RKO (cell line): ENCODE measurements at regions not wholly inside any gene's neighbourhood (a gene's known extent, or its start where the extent isn't known, plus 50 kb on each side); places are given as distances from the start of the nearest gene placed in this dataset.

ENCODE experiments used
- DNase-seq: peaks from one replicate; pipeline ENCODE4 v3.0.0-alpha.2; 2016; ENCODE audit warnings: low spot score

DNA sequence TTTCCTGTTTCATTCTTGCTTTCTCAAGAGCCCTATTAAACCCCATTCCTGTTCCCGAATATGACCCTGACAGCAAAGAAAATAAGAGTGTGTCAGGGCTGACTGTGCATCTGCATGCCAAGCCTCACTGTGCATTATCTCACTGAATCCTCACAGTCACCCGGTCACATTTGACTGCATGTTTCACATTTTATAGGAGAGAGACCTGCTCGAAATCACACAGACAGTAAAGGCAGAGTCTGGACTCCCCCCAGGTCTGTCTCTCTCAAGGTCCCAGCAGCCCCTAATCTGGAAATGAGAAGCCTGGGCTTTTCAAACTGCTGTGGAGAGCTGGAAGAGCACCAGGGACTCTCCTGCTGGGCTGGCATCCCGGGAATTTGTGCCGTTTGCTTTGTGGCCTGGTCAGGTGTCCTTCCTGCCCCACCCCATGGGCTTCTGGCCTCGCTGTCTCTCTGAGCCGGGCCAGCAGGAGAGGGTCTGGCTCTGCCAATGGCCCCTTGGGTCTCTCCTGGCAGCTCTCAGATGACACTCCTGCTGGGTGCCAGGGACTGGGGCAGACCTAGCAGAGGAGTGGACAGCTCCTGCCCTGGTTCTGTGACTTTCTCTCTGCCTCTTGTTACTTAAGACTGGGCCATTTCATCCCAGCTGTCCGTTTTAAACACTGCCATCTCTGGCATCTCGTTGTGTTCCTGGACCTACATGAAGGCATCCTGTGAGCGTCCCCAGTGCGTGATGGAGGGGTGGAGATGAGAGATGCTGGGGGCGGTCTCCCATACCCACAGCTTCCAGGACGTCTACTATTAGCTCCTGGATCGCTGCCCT is 173.6 kb downstream of the ARHGAP12 start:
- peak; percentile 28 for DNase-seq

DNA sequence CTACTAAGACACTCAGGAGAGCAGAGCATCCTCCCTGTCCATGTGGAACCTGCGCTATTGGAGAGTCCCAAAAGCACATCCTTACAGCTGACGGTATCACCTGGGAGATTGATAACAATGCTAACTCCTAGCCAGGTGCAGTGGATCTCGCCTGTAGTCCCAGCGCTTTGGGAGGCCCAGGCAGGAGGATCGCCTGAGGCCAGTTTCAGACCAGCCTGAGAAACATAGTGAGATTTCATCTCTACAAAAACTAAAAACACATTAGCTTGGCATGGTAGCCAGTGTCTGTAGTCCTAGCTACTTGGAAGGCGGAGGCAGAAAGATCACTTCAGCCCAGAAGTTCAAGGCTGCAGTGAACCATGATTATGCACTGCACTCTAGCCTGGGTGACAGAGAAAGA is 174.9 kb downstream of the ARHGAP12 start:
- DNase-seq: no peak

DNA sequence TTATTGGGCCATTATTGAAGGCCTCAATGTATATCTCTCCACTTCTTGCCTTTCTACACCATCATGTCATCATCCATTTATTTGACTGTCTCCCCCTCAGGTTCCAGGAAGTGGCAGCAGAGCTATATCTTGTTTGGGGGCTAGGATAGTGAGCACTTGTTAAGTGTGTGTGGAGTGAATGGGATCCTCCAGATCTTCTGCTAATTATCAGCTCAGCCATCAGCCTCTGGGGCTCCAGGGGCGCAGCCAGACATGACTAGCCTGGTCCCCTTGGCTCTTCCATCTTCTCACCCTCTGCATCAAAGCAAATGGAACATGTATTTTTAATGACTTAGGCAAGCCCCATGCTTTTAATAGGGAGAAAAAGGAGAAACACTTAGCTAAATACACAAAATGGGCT is 176.5 kb downstream of the ARHGAP12 start:
- DNase-seq: no peak

DNA sequence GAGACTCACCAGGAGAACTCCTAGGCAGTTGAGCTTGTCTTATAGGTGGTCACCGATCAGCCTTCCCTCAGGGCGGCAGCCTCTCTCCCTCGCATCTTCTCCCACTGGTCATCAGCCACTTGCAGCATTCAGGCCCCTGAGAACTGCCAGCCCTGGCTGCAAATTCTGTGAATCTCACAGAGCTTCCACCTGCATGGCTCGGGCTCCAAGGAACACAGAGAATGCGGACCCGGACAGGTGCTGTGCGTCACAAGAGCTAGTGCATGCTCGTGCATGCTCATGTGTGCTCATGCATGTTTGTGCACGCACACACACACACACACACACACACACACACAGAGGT is 176.9 kb downstream of the ARHGAP12 start:
- DNase-seq: no peak

DNA sequence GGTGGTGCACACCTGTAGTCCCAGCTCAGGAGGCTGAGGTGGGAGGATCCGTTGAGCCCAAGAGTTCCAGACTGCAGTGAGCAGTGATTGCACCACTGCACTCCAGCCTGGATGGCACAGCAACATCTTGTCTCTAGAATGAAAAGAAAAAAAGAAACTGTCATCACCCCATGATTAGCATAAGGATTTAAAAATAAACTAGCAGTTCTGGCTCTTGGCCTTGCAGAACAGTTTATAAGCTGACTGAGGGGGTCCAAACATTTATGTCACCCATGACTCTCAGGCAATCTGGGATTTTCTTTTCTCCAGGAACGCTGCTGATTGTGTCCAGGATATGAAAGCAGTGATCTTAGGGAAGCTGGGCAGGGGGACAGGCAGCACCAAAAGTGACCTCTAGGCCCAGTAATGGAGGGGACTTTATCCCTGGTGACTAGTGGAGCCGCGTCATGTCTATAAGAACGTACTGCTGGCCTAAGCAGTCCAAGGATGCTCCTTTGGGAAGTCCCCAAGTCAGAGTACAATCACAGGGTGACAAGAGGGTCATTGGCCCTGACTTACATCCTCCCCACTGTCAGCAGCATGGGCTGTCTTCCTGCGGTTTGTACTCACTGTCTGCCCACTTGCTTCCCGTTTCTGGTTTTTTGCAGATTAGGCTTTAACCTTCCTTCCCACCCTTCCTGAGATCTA is 177.4 kb downstream of the ARHGAP12 start:
- no peak for DNase-seq

DNA sequence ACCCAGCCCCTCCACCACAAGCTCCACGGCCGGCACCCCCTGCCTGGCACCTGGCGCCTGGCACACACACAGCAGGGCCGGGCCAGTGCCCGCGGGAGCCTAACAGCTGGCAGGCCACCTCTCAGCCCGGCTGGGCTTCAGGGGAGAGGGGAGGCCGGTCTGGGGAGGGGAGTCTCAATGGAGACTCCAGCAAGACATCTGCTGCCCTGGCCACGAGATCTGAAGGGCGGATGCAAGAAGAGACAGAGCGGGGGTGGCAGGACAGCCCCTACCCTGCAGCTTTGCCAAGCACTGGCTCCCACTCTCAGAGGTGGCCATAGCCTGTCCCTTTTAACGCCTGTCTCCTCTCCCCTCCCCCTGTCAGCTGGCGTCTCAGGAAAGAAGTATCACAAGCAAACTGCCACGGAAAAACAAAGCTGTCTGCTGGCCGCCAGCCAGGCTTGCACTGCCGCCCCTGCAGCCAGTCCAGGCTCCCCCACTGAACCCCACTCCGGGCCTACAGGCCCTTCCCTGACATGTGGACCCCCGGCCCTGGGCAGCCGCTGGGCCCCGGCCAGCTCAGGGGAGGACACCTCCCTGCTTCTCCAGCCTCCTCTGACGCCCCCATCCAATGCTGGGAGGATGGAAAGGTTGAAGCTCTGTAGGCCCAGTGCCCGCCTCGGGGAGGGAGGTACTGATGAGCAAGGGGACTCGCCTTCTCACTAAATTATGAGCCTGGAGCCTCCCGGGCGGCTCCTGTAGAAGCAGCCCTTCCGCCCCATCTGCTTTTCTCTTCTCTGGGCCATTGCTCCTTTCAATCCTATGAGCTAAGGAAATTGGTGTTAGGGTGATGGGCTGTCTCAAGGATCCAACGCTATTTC is 178.4 kb downstream of the ARHGAP12 start:
- DNase-seq: no peak

DNA sequence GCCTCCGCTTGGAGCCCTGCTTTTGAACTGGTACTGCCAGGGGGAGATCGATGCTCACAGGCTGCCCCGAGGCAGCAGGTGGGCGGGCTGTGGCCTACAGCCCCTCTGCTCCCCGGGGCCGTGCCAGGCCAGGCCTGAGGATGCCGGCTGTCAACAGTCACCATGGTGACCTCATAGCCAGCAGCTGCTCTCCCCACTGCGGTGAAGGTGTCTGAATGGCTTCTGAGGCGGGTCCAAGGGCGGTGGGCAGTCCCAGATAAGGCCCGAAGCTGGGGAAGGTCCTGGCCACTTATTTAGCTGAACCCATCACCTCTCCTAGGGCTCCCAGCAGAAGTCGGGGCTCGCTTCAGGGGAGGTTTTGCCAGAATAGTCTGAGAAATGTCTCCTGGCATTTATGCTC is 179.3 kb downstream of the ARHGAP12 start:
- DNase-seq: no peak

DNA sequence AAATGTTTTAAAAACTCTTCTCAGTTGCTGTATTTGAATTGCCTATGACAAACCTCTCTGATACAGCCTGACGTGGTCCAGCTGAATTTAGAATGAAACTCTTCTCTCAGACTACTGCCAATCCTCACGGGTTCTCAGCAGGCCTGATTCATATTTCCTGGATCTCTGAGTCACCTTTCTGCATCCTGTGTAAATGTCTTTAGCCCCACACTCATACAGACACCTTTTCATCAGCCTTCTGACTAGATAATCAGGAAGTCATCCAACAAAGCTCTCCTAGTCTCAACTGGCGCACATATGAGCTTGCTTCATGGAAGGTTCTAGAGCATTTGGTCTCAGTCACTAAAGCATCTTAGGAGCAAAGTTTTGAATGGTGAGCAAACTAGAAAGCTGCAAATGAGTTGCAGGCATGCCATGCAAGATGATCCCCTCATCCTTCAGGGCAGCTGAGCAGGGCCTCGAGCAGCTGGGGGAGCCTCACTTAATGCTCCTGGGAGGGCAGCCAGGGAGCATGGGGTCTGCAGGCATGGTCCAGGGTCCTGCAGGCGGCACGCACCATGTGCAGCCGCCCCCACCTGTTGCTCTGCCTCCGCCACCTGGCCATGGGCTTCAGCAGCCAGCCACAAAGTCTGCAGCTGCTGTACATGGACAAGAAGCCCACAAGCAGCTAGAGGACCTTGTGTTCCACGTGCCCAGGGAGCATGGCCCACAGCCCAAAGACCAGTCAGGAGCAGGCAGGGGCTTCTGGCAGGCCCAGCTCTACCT is 182.8 kb downstream of the ARHGAP12 start:
- peak; percentile 99 for DNase-seq

DNA sequence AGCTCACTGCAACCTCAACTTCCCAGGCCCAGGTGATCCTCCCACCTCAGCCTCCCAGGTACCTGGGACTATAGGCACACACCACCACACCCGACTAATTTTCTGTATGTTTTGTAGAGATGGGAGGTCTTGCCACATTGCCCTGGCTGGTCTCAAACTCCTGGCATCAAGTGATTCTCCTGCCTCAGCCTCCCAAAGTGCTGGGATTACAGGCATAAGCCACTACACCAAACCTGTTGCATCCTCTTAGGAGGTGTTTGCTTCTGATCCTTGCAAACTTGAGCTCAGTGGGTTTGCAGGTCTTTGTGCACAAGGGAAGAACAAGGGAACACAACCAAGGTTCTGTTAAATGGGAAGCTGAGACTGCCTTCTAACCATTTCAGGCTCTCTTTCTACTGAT is 184.6 kb downstream of the ARHGAP12 start:
- no peak for DNase-seq

DNA sequence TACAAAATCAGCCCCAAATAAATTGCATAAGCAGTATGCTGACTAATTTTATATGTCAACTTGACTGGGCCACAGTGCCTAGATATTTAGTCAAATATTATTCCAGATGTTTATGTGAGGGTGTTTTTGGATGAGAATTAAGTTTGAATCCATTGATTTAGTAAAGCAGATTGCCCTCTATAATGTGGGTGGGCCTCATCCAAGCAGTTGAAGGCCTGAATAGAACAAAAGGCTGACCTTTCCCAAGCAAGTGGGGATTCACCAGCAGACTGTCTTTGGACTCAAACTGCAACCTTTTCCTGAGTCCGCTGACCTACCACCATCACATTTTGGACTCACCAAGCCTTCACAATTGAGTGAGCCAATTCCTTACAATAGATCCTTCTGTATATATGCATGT is 186.4 kb downstream of the ARHGAP12 start:
- no peak for DNase-seq

DNA sequence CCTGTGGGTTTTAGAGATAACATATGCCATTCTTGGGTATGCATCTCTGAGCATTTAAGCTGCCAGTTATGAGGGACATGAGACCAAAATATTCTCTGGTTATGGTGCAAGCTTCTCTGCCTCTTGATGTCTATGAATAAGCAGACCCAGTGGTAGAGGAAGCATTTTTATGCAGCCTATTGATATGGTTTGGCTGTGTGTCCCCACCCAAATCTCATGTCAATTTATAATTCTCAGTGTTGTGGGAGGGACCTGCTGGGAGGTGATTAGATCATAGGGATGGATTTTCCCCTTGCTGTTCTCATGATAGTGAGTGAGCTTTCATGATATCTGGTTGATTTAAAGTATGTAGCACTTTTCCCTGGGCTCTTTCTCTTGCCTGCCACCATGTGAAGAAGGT is 187.2 kb downstream of the ARHGAP12 start:
- DNase-seq: no peak

DNA sequence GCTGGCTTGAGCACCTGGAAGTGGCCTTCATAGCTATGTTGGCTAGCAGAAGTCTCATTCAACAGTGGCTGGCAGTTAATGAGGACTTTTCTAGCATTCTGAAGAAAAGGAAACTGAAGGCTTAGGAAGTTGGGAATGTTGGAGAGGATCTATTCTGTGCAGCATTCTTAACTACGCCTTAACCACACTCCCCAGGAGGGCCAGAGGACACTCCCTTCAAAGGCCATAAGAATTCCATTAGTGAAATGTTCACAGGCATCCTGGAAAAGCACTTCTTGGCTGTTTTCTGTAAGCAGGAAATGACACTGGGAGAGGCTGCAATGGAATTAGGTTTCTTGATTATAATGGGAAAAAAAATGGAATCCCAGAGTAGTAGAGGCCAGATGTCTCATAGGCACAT is 188.9 kb downstream of the ARHGAP12 start:
- no peak for DNase-seq

DNA sequence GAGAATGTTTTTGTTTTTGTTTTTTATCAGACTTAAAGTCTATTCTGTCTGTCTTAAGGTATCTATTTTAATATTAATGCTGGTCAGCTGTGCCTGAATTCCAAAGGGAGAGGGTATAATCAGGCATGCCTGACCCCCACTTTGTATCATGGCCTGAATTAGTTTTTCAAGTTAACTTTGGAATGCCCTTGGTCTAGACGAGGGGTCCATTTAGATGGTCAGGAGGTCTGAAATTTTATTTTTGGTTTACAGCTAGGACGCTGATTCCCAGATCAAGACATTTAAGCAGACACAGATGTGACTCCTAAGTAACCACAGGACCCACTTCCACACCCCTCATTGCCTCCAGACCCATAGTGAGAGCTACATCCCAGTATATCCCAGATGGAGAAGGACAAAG is 189.5 kb downstream of the ARHGAP12 start:
- no peak for DNase-seq

DNA sequence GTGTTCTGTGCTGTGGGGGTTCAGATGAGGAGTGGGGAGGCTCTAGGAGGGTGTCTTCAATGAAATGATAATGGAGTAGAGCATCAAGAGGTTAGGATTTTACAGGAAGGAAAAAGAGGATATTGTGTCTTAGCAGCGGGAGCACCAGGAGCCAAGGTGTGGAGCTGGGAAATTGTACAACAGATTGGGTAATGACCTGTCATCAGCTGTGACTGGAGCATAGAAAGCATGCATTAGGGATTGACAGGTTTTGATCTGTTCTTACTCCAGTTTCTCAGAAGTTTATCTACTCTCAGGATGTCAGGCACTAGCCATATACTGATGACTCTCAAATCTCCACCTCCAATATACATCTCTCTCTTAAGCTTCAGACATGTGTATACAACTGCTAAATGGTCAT is 196.9 kb downstream of the ARHGAP12 start:
- DNase-seq: no peak

DNA sequence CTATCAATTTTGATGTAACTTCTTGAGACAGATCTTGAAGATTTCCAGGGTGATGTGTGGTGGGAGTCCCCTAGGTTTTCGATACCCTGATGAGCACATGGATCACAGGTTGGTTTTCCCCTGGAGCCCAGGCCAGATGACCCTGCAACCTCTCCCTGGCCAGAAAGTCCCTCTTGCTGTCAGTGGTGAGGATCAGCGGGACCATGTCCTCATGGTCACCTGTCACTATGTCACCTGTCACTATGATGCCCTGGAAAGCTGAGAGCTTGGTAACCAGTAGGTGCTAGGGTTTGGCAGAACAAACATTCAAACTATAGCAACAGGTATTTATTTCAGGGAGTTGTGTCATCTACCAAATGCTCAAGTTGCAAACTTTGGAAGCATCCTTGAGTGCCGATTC is 197.9 kb downstream of the ARHGAP12 start:
- no peak for DNase-seq

DNA sequence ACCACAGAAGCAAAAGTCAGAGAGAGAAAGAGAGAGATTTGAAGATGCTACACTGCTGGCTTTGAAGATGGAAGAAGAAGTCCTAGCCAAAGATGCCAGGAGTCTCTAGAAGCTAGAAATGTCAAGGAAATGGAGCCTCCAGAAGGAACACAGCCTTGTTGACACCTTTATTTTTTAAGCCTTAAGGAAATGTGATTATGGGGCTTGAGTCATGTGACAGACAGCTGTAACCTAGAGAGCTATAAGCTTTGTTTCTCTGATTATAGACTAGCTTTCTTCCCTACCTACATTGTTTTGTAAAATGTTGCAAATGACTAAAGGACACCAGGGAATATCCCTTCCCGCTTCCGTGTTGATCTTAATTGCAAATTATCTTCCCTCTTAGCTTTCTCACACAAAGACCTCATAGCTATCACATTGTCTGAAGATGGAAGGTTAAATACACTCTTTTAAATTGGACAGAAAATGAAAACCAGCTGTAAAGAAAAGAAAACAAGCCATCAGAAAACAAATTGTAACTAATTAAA is 199.9 kb downstream of the ARHGAP12 start:
- no peak for DNase-seq

DNA sequence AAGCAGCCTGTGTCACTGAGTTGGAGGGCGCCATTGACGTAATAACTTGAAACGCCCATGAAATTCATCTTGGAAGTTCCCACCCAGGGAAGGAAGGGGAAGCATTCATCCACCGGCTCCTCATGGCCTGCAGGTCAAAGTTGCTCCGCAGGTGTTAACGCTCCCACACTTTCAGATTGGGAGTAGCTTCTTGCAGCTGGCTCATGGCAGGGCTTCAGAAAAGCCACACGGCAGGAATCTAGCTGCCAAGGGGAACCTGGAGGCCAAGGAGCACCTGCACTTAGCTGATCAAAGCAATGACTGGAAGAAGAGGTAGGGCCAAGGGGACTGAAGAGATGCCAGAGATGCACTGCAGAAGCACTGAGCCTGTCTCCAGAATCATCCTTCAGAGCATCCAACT is 203.2 kb downstream of the ARHGAP12 start:
- no peak for DNase-seq

DNA sequence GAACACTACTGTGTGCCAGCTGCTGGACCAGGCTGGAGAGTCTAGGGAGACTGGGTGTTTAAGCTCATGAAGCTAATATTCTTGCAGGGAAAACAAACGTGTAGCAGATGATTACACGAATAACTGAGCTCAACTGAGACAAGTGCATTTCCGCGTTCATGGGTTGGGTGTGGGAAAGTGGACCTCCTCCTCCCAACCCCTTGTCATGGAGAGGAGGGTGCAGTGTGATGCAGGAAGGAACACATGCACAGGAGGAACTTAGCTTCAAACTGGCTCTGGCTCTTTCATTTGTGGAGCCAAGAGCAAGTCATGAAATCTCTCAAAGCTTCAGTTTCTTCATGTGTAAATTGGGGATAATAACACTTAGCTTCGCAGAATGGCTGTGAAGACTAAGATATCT is 204.3 kb downstream of the ARHGAP12 start:
- no peak for DNase-seq

DNA sequence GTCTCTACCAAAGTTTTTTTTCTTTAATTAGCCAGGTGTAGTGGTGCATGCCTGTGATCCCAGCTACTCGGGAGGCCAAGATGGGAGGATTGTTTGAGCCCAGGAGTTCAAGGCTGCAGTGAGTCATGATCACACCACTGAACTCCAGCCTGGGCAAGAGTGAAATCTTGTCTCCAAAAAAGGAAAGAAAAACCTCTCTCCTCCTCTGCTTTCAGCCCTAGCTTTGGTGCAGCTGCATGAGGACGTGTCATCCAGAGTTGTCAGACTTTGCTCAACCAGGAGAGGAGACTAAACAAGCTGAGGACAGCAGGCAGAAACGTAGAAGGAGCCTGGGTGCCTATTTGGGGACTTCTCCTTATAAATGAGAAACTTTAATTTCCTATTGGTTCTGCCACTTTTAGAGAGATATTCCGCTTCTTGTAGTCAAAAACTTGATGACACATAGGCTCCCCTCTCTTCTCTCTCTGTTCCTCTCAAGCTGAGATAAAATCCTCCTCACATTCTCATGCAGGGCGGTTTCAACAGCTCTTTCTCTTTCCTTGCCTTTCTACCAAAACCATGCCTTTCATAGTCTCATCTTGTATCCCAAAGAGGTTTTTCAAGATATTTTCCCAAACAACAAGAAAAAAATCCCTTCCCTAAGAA is 205.4 kb downstream of the ARHGAP12 start:
- DNase-seq: no peak

DNA sequence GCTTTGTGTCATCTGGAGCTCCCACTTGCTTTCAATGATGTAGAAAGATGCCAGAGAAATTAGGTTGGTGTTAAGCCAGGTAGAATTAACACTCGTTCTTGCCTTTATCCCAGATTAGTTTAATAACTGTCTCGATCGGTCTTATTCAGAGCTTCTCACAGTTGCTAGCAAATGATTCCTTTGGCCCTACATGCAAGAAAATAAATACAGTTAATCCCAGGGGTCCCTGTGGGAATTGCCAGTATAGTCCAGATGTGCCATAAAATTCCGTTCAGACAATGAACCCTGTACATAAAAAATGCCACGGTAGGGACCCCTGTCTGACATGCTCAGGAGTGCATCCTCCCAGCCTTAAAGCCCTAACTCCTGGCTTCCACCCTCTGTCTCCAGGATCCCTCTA is 207.5 kb downstream of the ARHGAP12 start:
- DNase-seq: no peak

DNA sequence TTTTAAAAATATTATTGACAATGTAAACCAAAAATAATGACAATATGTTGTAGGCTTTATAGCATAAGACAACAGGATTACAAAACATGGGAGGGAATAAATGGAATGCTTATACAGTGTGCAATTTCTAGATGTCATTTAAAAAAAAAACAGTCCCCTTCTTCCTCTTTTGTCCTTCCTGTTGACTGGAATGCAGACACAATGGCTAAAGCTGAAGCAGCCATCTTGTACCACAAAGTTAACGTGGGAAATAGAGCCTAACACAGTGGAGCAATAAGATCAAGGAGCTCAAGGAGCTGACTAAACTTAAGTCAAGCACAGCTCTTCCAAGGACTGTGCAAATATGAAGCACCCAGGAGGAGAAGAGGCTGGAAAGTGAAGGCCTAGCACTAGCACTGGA is 208.1 kb downstream of the ARHGAP12 start:
- DNase-seq: no peak
